ENCODE measurements at regions not wholly inside any gene's neighbourhood (a gene's known extent, or its start where the extent isn't known, plus 50 kb on each side); places are given as distances from the start of the nearest gene placed in this dataset.

DNA sequence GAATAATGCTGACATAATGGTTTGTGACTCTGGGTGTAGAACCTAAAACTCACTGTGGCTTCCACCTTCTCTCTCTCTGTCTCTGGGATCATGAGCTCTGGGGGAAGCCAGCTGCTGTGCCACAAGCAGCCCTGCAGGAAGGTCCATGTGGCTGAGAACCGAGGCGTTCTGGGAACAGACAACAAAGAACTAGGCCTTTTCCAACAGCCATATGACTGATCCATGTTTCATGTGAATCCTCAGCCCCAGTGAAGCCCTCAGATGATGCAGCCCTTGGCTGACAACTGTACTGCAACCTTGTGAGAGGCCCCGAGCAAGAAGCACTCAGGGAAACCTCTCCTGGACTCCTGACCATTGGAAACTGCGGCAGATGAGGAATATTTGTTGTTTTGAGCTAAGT lies 56.6 kb downstream of the HLA-G start:
- TF ChIP-seq, protein P1, sequence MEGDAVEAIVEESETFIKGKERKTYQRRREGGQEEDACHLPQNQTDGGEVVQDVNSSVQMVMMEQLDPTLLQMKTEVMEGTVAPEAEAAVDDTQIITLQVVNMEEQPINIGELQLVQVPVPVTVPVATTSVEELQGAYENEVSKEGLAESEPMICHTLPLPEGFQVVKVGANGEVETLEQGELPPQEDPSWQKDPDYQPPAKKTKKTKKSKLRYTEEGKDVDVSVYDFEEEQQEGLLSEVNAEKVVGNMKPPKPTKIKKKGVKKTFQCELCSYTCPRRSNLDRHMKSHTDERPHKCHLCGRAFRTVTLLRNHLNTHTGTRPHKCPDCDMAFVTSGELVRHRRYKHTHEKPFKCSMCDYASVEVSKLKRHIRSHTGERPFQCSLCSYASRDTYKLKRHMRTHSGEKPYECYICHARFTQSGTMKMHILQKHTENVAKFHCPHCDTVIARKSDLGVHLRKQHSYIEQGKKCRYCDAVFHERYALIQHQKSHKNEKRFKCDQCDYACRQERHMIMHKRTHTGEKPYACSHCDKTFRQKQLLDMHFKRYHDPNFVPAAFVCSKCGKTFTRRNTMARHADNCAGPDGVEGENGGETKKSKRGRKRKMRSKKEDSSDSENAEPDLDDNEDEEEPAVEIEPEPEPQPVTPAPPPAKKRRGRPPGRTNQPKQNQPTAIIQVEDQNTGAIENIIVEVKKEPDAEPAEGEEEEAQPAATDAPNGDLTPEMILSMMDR (IDR thresholded peaks at IDR 0.05; ENCODE audit: borderline replicate concordance) = no peak
- Histone ChIP-seq H3K4me1 (peaks cover 10% of the 10 kb centered on the region), H3K27me3 (ENCODE audit: low read depth) (no peaks in the 10 kb centered on the region), H3K27ac (replicated peaks) (no peak overlapping the region), H3K4me3 (no peak overlapping the region), H3K36me3 (no peaks in the 10 kb centered on the region), H3K9me3 (replicated peaks) (no peaks in the 10 kb centered on the region)
- DNase-seq = no peak
- intact Hi-C loops (cut with micrococcal nuclease) = no loop called here

GRCh38 chr6:29886701-29887100 lies 55.6 kb upstream of the HLA-A start:
- DNase-seq = no peak
- intact Hi-C loops (cut with micrococcal nuclease) = no loop called here
- no peaks in the 10 kb centered on the region for H3K36me3 ChIP-seq
- no peaks in the 10 kb centered on the region for H3K27me3 ChIP-seq (ENCODE audit: low read depth)
- H3K9me3 ChIP-seq (replicated peaks) = no peaks in the 10 kb centered on the region
- peak overlapping the region; percentile 73 for H3K4me3 ChIP-seq
- TF ChIP-seq, protein P1 (IDR thresholded peaks at IDR 0.05; ENCODE audit: borderline replicate concordance) = no peak
- peaks cover 10% of the 10 kb centered on the region for H3K4me1 ChIP-seq
- peak overlapping the region; percentile 92 for H3K27ac ChIP-seq (replicated peaks)

DNA sequence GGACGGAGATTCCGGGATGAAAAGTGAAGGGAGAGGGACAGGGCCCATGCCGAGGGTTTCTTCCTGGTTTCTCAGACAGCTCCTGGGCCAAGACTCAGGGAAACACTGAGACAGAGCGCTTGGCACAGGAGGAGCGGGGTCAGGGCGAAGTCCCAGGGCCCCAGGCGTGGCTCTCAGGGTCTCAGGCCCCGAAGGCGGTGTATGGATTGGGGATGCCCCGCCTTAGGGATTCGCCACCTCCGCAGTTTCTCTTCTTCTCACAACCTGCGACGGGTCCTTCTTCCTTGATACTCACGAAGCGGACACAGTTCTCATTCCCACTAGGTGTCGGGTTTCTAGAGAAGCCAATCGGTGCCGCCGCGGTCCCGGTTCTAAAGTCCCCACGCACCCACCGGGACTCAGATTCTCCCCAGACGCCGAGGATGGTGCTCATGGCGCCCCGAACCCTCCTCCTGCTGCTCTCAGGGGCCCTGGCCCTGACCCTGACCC lies 55.0 kb upstream of the HLA-A start:
- intact Hi-C loops (cut with micrococcal nuclease) = no loop called here
- TF ChIP-seq, protein P1 (IDR thresholded peaks at IDR 0.05; ENCODE audit: borderline replicate concordance) = no peak
- Histone ChIP-seq H3K4me3 (peak overlapping the region; percentile 73), H3K36me3 (no peaks in the 10 kb centered on the region), H3K27ac (replicated peaks) (peak overlapping the region; percentile 92), H3K4me1 (peaks cover 10% of the 10 kb centered on the region), H3K9me3 (replicated peaks) (no peaks in the 10 kb centered on the region), H3K27me3 (ENCODE audit: low read depth) (no peaks in the 10 kb centered on the region)
- peak; percentile 36 for DNase-seq

GRCh38 chr6:29887819-29888776 lies 54.2 kb upstream of the HLA-A start:
- Histone ChIP-seq H3K27ac (replicated peaks) (peak overlapping the region; percentile 92), H3K36me3 (peaks cover 4% of the 10 kb centered on the region), H3K4me1 (peaks cover 10% of the 10 kb centered on the region), H3K4me3 (peak overlapping the region; percentile 73), H3K27me3 (ENCODE audit: low read depth) (no peaks in the 10 kb centered on the region), H3K9me3 (replicated peaks) (no peaks in the 10 kb centered on the region)
- peak; percentile 80 for DNase-seq
- TF ChIP-seq, protein P1 (IDR thresholded peaks at IDR 0.05; ENCODE audit: borderline replicate concordance) = no peak
- intact Hi-C loops (cut with micrococcal nuclease) = no loop called here

Measured in left ventricle myocardium inferior (tissue), 1 donor.